Ishikawa (cell line): ENCODE measurements at regions not wholly inside any gene's neighbourhood (a gene's known extent, or its start where the extent isn't known, plus 50 kb on each side); places are given as distances from the start of the nearest gene placed in this dataset.

Experiments
- EP300 ChIP-seq: IDR thresholded peaks from 2 replicates; pipeline ENCODE4 v1.6.1; 2012; ENCODE audit warnings: borderline replicate concordance
- MAX ChIP-seq: IDR thresholded peaks from 2 replicates; pipeline ENCODE4 v1.6.1; 2012
- RAD21 ChIP-seq: IDR thresholded peaks from 2 replicates; pipeline ENCODE4 v1.6.1; 2012; ENCODE audit warnings: low read depth
- TAF1 ChIP-seq: IDR thresholded peaks from 2 replicates; pipeline ENCODE4 v1.6.1; 2012; ENCODE audit warnings: low read depth, mild to moderate bottlenecking
- USF1 ChIP-seq: IDR thresholded peaks from 2 replicates; pipeline ENCODE4 v1.6.1; 2012
- YY1 ChIP-seq: IDR thresholded peaks from 2 replicates; pipeline ENCODE4 v1.6.1; 2012; ENCODE audit warnings: low read depth

- TF ChIP-seq RAD21 (no peak), EP300 (no peak), USF1 (no peak), MAX (no peak), YY1 (no peak), TAF1 (no peak)
These were observed 220.2 kb upstream of the CD96 start for GRCh38 chr3:111321786-111322185.
